ENCODE measurements at regions not wholly inside any gene's neighbourhood (a gene's known extent, or its start where the extent isn't known, plus 50 kb on each side); places are given as distances from the start of the nearest gene placed in this dataset.

GRCh38 chr13:50125554-50126262, 110.5 kb downstream of the KCNRG start (continued):
- TF ChIP-seq BCL6B (tag by site-specific recombination; IDR thresholded peaks at IDR 0.05) (no peak), ZNF76 (tag by site-specific recombination; IDR thresholded peaks at IDR 0.05; ENCODE audit: borderline replicate concordance, low read depth) (peak; percentile 50), ZBTB1 (tag by site-specific recombination; IDR thresholded peaks at IDR 0.05) (peak; percentile 89; the same call in 1 of the 2 replicates), ZNF394 (tag by site-specific recombination; IDR thresholded peaks at IDR 0.05; ENCODE audit: borderline replicate concordance) (peak; percentile 58; the same call in 1 of the 2 replicates), ZNF488 (tag by site-specific recombination; IDR thresholded peaks at IDR 0.05) (0 out of 2 replicates have a peak, but pooled peaks have one; percentile 34), ZNF501 (tag by site-specific recombination; IDR thresholded peaks at IDR 0.05) (peak; percentile 93), ZNF175 (tag by site-specific recombination; IDR thresholded peaks at IDR 0.05) (no peak), ZSCAN5A (tag by site-specific recombination; IDR thresholded peaks at IDR 0.05) (no peak; the same call in 1 of the 2 replicates), ZFP41 (tag by site-specific recombination; IDR thresholded peaks at IDR 0.05; ENCODE audit: borderline replicate concordance) (no peak)

- TF ChIP-seq ZBTB7A (tag by site-specific recombination; IDR thresholded peaks at IDR 0.05; ENCODE audit: low read depth) (no peak), ZBTB1 (tag by site-specific recombination; IDR thresholded peaks at IDR 0.05) (no peak), ZNF629 (tag by site-specific recombination; IDR thresholded peaks at IDR 0.05) (0 out of 2 replicates have a peak, but pooled peaks have one; percentile 9), OSR2 (tag by site-specific recombination; IDR thresholded peaks at IDR 0.05) (peak; percentile 65), BCL11B (tag by site-specific recombination; IDR thresholded peaks at IDR 0.05; ENCODE audit: low read depth) (no peak), ZNF341 (tag by site-specific recombination; IDR thresholded peaks at IDR 0.05; ENCODE audit: low read depth) (peak; percentile 4), ZBTB11 (tag by site-specific recombination; conservative IDR thresholded peaks at IDR 0.05; ENCODE audit: low read depth) (peak; percentile 54; the same call in 1 of the 2 replicates), ZNF501 (tag by site-specific recombination; IDR thresholded peaks at IDR 0.05) (peak; percentile 35; the same call in 1 of the 2 replicates), SP2 (tag by site-specific recombination; IDR thresholded peaks at IDR 0.05) (0 out of 2 replicates have a peak, but pooled peaks have one; percentile 3), ZNF600 (tag by site-specific recombination; IDR thresholded peaks at IDR 0.05) (peak; percentile 48), FEZF1 (tag by site-specific recombination; IDR thresholded peaks at IDR 0.05) (peak; percentile 75), ZNF324 (tag by site-specific recombination; IDR thresholded peaks at IDR 0.05) (0 out of 2 replicates have a peak, but pooled peaks have one; percentile 9), RBAK (tag by site-specific recombination; IDR thresholded peaks at IDR 0.05) (no peak), SP7 (tag by site-specific recombination; IDR thresholded peaks at IDR 0.05) (peak; percentile 30; the same call in 1 of the 2 replicates)
- ChIA-PET POLR2A (interaction anchor here (0.8 to 4.3 kb wide), 6 partner anchors 23 to 231 kb away, joined by 3 to 50 read pairs (median 6); partner anchors contain the start of gene TRIM13), CTCF (interaction anchor here (0.5 to 0.7 kb wide), 2 partner anchors 115 to 147 kb away, joined by 4 read pairs; no protein-coding TSS in a partner anchor)
- Histone ChIP-seq H3K4me1 (ENCODE audit: control insufficient read depth, insufficient read depth, low read length) (no peaks in the 10 kb centered on the region; the same call in 1 of the 2 replicates), H3K27ac (ENCODE audit: extremely low read depth, low read depth, low read length) (peak overlapping the region; percentile 99), H3K36me3 (ENCODE audit: control insufficient read depth in 2 of 2, insufficient read depth in 1 of 2, low read length in 2 of 2) (no peaks in the 10 kb centered on the region), H3K9me3 (ENCODE audit: control insufficient read depth, insufficient read depth, low read depth, low read length) (no peaks in the 10 kb centered on the region), H3K4me3 (ENCODE audit: low read depth, low read length) (peak overlapping the region; percentile 63)
Measured at GRCh38 chr13:50126263-50126992, 111.2 kb downstream of the KCNRG start.

All from HEK293 (cell line).